CD4-positive, alpha-beta T cell (primary cell): ENCODE measurements at regions not wholly inside any gene's neighbourhood (a gene's known extent, or its start where the extent isn't known, plus 50 kb on each side); places are given as distances from the start of the nearest gene placed in this dataset.

Experiments used
- ATAC-seq: fragments of 200-7000 bp; cut with Tn5 transposase; one replicate; pipeline ENCODE4 v1.10.0; 2022; ENCODE audit warnings: mild to moderate bottlenecking; ENCODE audit not compliant: poor library complexity
- CTCF ChIA-PET: fragments of 350-600 bp; sonication (Branson Sonifier 250); formaldehyde crosslinking; loops from one replicate; lab custom pipeline; 2021; ENCODE audit warnings: antibody characterized with exemption, inconsistent platforms; lab: Charles Lee
- POLR2A ChIA-PET: fragments of 350-600 bp; sonication (Branson Sonifier 250); formaldehyde crosslinking; loops from one replicate; lab custom pipeline; 2021; ENCODE audit warnings: antibody characterized with exemption, inconsistent platforms; lab: Charles Lee
- DNase-seq, 14 experiments: peaks; one replicate each; pipeline ENCODE4 v3.0.0-alpha.2; 2013 to 2020; ENCODE audit warnings: mixed read lengths in 2 of 14
- H3K27ac ChIP-seq, 2 donors: one replicate each; pipeline versions ENCODE4 v1.5.1 to v1.7.0; 2013; ENCODE audit warnings: low read length in 2 of 2, low read depth in 1 of 2, mild to moderate bottlenecking in 1 of 2
- H3K27me3 ChIP-seq, 2 experiments: 1 replicate in 1 of 2; 2 replicates in 1 of 2; pipeline versions ENCODE4 v1.6.1 to v1.7.0; 2013; ENCODE audit warnings: low read length in 2 of 2, control low read depth in 1 of 2, mild to moderate bottlenecking in 1 of 2, moderate library complexity in 1 of 2; ENCODE audit not compliant: insufficient read depth in 2 of 2, control insufficient read depth in 1 of 2
- H3K36me3 ChIP-seq: one replicate; pipeline ENCODE4 v1.6.1; 2013; ENCODE audit warnings: low read length, control low read depth; ENCODE audit not compliant: insufficient read depth
- H3K4me1 ChIP-seq: one replicate; pipeline ENCODE4 v1.6.1; 2013; ENCODE audit warnings: low read length, control low read depth; ENCODE audit not compliant: insufficient read depth
- H3K4me3 ChIP-seq: one replicate; pipeline ENCODE4 v1.5.1; 2013; ENCODE audit warnings: mild to moderate bottlenecking, low read length, moderate library complexity
- H3K9me3 ChIP-seq, 2 experiments: 1 replicate in 1 of 2; 2 replicates in 1 of 2; pipeline versions ENCODE4 v1.6.1 to v1.7.0; 2013; ENCODE audit warnings: low read length in 2 of 2, mild to moderate bottlenecking in 2 of 2, control low read depth in 1 of 2, moderate library complexity in 1 of 2; ENCODE audit not compliant: control insufficient read depth in 1 of 2, insufficient read depth in 1 of 2
- H3K27ac Mint-ChIP-seq: one replicate; pipeline ENCODE4 v1.8.0; 2020; ENCODE audit warnings: mixed read lengths
- H3K27me3 Mint-ChIP-seq: one replicate; pipeline ENCODE4 v1.8.0; 2021; ENCODE audit warnings: mixed read lengths
- H3K36me3 Mint-ChIP-seq: one replicate; pipeline ENCODE4 v1.8.0; 2021; ENCODE audit warnings: low read depth, mixed read lengths
- H3K4me1 Mint-ChIP-seq: one replicate; pipeline ENCODE4 v1.8.0; 2021; ENCODE audit warnings: low read depth, mixed read lengths
- H3K4me3 Mint-ChIP-seq: one replicate; pipeline ENCODE4 v1.8.0; 2020; ENCODE audit warnings: mild to moderate bottlenecking, mixed read lengths
- H3K9me3 Mint-ChIP-seq: one replicate; pipeline ENCODE4 v1.8.0; 2020; ENCODE audit warnings: mixed read lengths
- CTCF ChIP-seq: fragments of 200-600 bp; IDR thresholded peaks from one replicate; pipeline ENCODE4 v1.8.0; 2022; ENCODE audit warnings: antibody characterized with exemption, mild to moderate bottlenecking
- intact Hi-C, 2 experiments: fragments of 100-400 bp; cut with DNase I in 1 of 2; cut with micrococcal nuclease in 1 of 2; formaldehyde crosslinking; loops; one replicate each; pipeline versions ENCODE4 v1.15.1 to v1.9.0; 2023 to 2025; cut with DNase I, micrococcal nuclease

GRCh38 chr13:87982400-87982799, 311.2 kb downstream of the SLITRK5 start:
- TF ChIP-seq CTCF: no peak
- intact Hi-C loops: no loop called here
- Mint-ChIP-seq H3K27ac (no peak overlapping the region), H3K36me3 (no peaks in the 10 kb centered on the region), H3K4me3 (no peak overlapping the region), H3K27me3 (no peaks in the 10 kb centered on the region), H3K4me1 (no peaks in the 10 kb centered on the region), H3K9me3 (no peaks in the 10 kb centered on the region)
- ATAC-seq (no peak), DNase-seq (no peak)
- Histone ChIP-seq H3K36me3 (no peaks in the 10 kb centered on the region), H3K9me3 (no peaks in the 10 kb centered on the region), H3K27ac (no peak overlapping the region), H3K4me1 (no peaks in the 10 kb centered on the region), H3K4me3 (no peak overlapping the region), H3K27me3 (no peaks in the 10 kb centered on the region)
- POLR2A ChIA-PET: no interaction called here
- CTCF ChIA-PET: no interaction called here

- intact Hi-C loops: no loop called here
- no peak overlapping the region for H3K27ac Mint-ChIP-seq
- no peaks in the 10 kb centered on the region for H3K36me3 ChIP-seq
- no peaks in the 10 kb centered on the region for H3K27me3 ChIP-seq
- no peak overlapping the region for H3K27ac ChIP-seq
- H3K9me3 Mint-ChIP-seq: no peaks in the 10 kb centered on the region
- ChIA-PET CTCF (no interaction called here), POLR2A (no interaction called here)
- H3K27me3 Mint-ChIP-seq: no peaks in the 10 kb centered on the region
- DNase-seq: no peak
- no peak for TF ChIP-seq CTCF
- H3K36me3 Mint-ChIP-seq: no peaks in the 10 kb centered on the region
- ATAC-seq: no peak
- no peaks in the 10 kb centered on the region for H3K9me3 ChIP-seq
- H3K4me1 Mint-ChIP-seq: no peaks in the 10 kb centered on the region
- H3K4me1 ChIP-seq: no peaks in the 10 kb centered on the region
- H3K4me3 ChIP-seq: no peak overlapping the region
- no peak overlapping the region for H3K4me3 Mint-ChIP-seq
These were observed 315.6 kb downstream of the SLITRK5 start for GRCh38 chr13:87986639-87987250.

- H3K4me3 Mint-ChIP-seq: no peak overlapping the region
- intact Hi-C loops: loop anchor here in 1 of 2 experiments (10.0 kb wide), 1 partner anchor 63 kb away; no protein-coding TSS in a partner anchor
- Histone ChIP-seq H3K27ac (no peak overlapping the region), H3K9me3 (peaks cover 0 to 13% of the 10 kb centered on the region in 2 experiments), H3K36me3 (no peaks in the 10 kb centered on the region), H3K4me3 (no peak overlapping the region), H3K27me3 (no peaks in the 10 kb centered on the region), H3K4me1 (no peaks in the 10 kb centered on the region)
- no peak for TF ChIP-seq CTCF
- H3K27me3 Mint-ChIP-seq: no peaks in the 10 kb centered on the region
- DNase-seq (no peak), ATAC-seq (no peak)
- ChIA-PET CTCF (no interaction called here), POLR2A (no interaction called here)
- H3K4me1 Mint-ChIP-seq: no peaks in the 10 kb centered on the region
- H3K36me3 Mint-ChIP-seq: no peaks in the 10 kb centered on the region
- H3K27ac Mint-ChIP-seq: no peak overlapping the region
- no peaks in the 10 kb centered on the region for H3K9me3 Mint-ChIP-seq
These were observed 326.9 kb downstream of the SLITRK5 start for GRCh38 chr13:87998081-87998480.
